H9 (cell line): ENCODE measurements at regions not wholly inside any gene's neighbourhood (a gene's known extent, or its start where the extent isn't known, plus 50 kb on each side); places are given as distances from the start of the nearest gene placed in this dataset.

ENCODE experiments used
- DNase-seq: peaks from one replicate; pipeline ENCODE4 v3.0.0-alpha.2; 2017
- H2AFZ ChIP-seq: one replicate; pipeline ENCODE4 v1.6.1; 2013; ENCODE audit warnings: mild to moderate bottlenecking, low read length, control low read depth, moderate library complexity
- H2AK5ac ChIP-seq: 2 replicates; pipeline ENCODE4 v1.6.1; 2013; ENCODE audit warnings: low read length, control low read depth, mixed read lengths; ENCODE audit not compliant: insufficient read length
- H2BK120ac ChIP-seq: one replicate; pipeline ENCODE4 v1.6.1; 2013; ENCODE audit warnings: low read depth, mild to moderate bottlenecking, low read length, control low read depth, inconsistent platforms; ENCODE audit not compliant: poor library complexity, severe bottlenecking
- H2BK12ac ChIP-seq: 2 replicates; pipeline ENCODE4 v1.6.1; 2013; ENCODE audit warnings: low read length, control low read depth, mixed read lengths, low read depth; ENCODE audit not compliant: insufficient read length
- H2BK15ac ChIP-seq: 2 replicates; pipeline ENCODE4 v1.6.1; 2013; ENCODE audit warnings: low read depth, low read length, control low read depth
- H2BK20ac ChIP-seq: one replicate; pipeline ENCODE4 v1.6.1; 2013; ENCODE audit warnings: low read depth, mild to moderate bottlenecking, low read length, control low read depth, inconsistent platforms; ENCODE audit not compliant: poor library complexity, severe bottlenecking
- H2BK5ac ChIP-seq: 2 replicates; pipeline ENCODE4 v1.6.1; 2013; ENCODE audit warnings: low read length, control low read depth, mixed read lengths; ENCODE audit not compliant: insufficient read length
- H3K14ac ChIP-seq: 2 replicates; pipeline ENCODE4 v1.6.1; 2013; ENCODE audit warnings: low read length, control low read depth; ENCODE audit not compliant: insufficient read depth
- H3K18ac ChIP-seq: 2 replicates; pipeline ENCODE4 v1.6.1; 2013; ENCODE audit warnings: low read depth, mild to moderate bottlenecking, mixed read lengths, low read length, control low read depth; ENCODE audit not compliant: insufficient read length
- H3K23ac ChIP-seq: 2 replicates; pipeline ENCODE4 v1.6.1; 2013; ENCODE audit warnings: low read length, control low read depth, mixed read lengths, low read depth; ENCODE audit not compliant: insufficient read length
- H3K23me2 ChIP-seq: 2 replicates; pipeline ENCODE4 v1.6.1; 2013; ENCODE audit warnings: low read depth, mild to moderate bottlenecking, mixed read lengths, low read length, control low read depth; ENCODE audit not compliant: insufficient read length, poor library complexity, severe bottlenecking
- H3K27ac ChIP-seq: 2 replicates; pipeline ENCODE4 v1.5.1; 2013; ENCODE audit warnings: low read length, control low read depth, mixed read lengths, low read depth; ENCODE audit not compliant: insufficient read length
- H3K27me3 ChIP-seq: 2 replicates; pipeline ENCODE4 v1.6.1; 2013; ENCODE audit warnings: low read length, control low read depth, inconsistent platforms; ENCODE audit not compliant: insufficient read depth
- H3K4ac ChIP-seq: 2 replicates; pipeline ENCODE4 v1.6.1; 2013; ENCODE audit warnings: low read depth, mild to moderate bottlenecking, control low read depth, inconsistent platforms, low read length, moderate library complexity
- H3K4me1 ChIP-seq: 2 replicates; pipeline ENCODE4 v1.6.1; 2013; ENCODE audit warnings: low read length, control low read depth, inconsistent platforms; ENCODE audit not compliant: insufficient read depth
- H3K4me2 ChIP-seq: 2 replicates; pipeline ENCODE4 v1.6.1; 2013; ENCODE audit warnings: low read length, control low read depth, mixed read lengths; ENCODE audit not compliant: insufficient read length, insufficient read depth
- H3K56ac ChIP-seq: 2 replicates; pipeline ENCODE4 v1.6.1; 2013; ENCODE audit warnings: low read depth, mild to moderate bottlenecking, mixed read lengths, low read length, control low read depth; ENCODE audit not compliant: insufficient read length
- H3K79me1 ChIP-seq: 2 replicates; pipeline ENCODE4 v1.6.1; 2013; ENCODE audit warnings: low read depth, mild to moderate bottlenecking, moderate library complexity, low read length, control low read depth, inconsistent platforms; ENCODE audit not compliant: insufficient read depth, poor library complexity, severe bottlenecking
- H3K79me2 ChIP-seq: 2 replicates; pipeline ENCODE4 v1.6.1; 2013; ENCODE audit warnings: low read length, control low read depth, inconsistent platforms; ENCODE audit not compliant: insufficient read depth
- H3K9ac ChIP-seq: 2 replicates; pipeline ENCODE4 v1.6.1; 2013; ENCODE audit warnings: low read length, control low read depth, mixed read lengths; ENCODE audit not compliant: insufficient read length; ENCODE audit errors: extremely low read depth
- H3K9me3 ChIP-seq: one replicate; pipeline ENCODE4 v1.6.1; 2013; ENCODE audit warnings: low read depth, low read length, inconsistent platforms; ENCODE audit not compliant: control insufficient read depth
- H3T11ph ChIP-seq: one replicate; pipeline ENCODE4 v1.6.1; 2013; ENCODE audit warnings: mild to moderate bottlenecking, low read length, control low read depth, inconsistent platforms
- H4K20me1 ChIP-seq: one replicate; pipeline ENCODE4 v1.6.1; 2013; ENCODE audit not compliant: control insufficient read depth, insufficient read length, insufficient read depth
- H4K5ac ChIP-seq: 2 replicates; pipeline ENCODE4 v1.6.1; 2013; ENCODE audit warnings: low read depth, mild to moderate bottlenecking, mixed read lengths, low read length, control low read depth; ENCODE audit not compliant: insufficient read length
- H4K8ac ChIP-seq: replicated peaks from 2 replicates; pipeline ENCODE4 v1.6.1; 2013; ENCODE audit warnings: low read length, control low read depth, mixed read lengths, low read depth; ENCODE audit not compliant: insufficient read length
- H4K91ac ChIP-seq: 2 replicates; pipeline ENCODE4 v1.6.1; 2013; ENCODE audit warnings: low read depth, mild to moderate bottlenecking, moderate library complexity, mixed read lengths, low read length, control low read depth; ENCODE audit not compliant: insufficient read length
- H3K27ac Mint-ChIP-seq, 3 experiments: 2 replicates in 2 of 3; 3 replicates in 1 of 3; pipeline ENCODE4 v1.8.0; 2020 to 2021; ENCODE audit warnings: mixed read lengths in 3 of 3, mild to moderate bottlenecking in 1 of 3, moderate library complexity in 1 of 3
- H3K27me3 Mint-ChIP-seq: 2 replicates; pipeline ENCODE4 v1.8.0; 2021; ENCODE audit warnings: low read depth, mild to moderate bottlenecking, moderate library complexity, mixed read lengths
- H3K36me3 Mint-ChIP-seq, 3 experiments: 2 replicates in 2 of 3; 3 replicates in 1 of 3; pipeline ENCODE4 v1.8.0; 2020 to 2021; ENCODE audit warnings: low read depth in 3 of 3, mixed read lengths in 3 of 3; ENCODE audit not compliant: insufficient read depth in 1 of 3
- H3K4me1 Mint-ChIP-seq, 2 experiments: 2 replicates each; pipeline ENCODE4 v1.8.0; 2020; ENCODE audit warnings: mixed read lengths in 2 of 2
- H3K4me3 Mint-ChIP-seq, 2 experiments: 2 replicates in 1 of 2; 3 replicates in 1 of 2; pipeline ENCODE4 v1.8.0; 2020 to 2021; ENCODE audit warnings: mild to moderate bottlenecking in 2 of 2, mixed read lengths in 2 of 2, moderate library complexity in 1 of 2
- H3K9me3 Mint-ChIP-seq, 2 experiments: 2 replicates in 1 of 2; 3 replicates in 1 of 2; pipeline ENCODE4 v1.8.0; 2020; ENCODE audit warnings: mild to moderate bottlenecking in 2 of 2, mixed read lengths in 2 of 2, moderate library complexity in 1 of 2
- CTCF ChIP-seq: fragments of 200-600 bp; sonication (generic); conservative IDR thresholded peaks from 3 replicates; pipeline ENCODE4 v1.8.0; 2021; ENCODE audit warnings: antibody characterized with exemption, mild to moderate bottlenecking
- WGBS: extraction: QIAGEN DNeasy Blood & Tissue Kit; methylation state at CpG from one replicate; pipeline ENCODE4 v1.1.7; 2013; ENCODE audit warnings: missing lambda C conversion rate, low lambda C conversion rate, mixed read lengths; ENCODE audit not compliant: insufficient read length; ENCODE audit errors: extremely low coverage; 5-methylcytosine and 5-hydroxymethylcytosine counted together

GRCh38 chr12:65715961-65716360 is 108.3 kb upstream of the HMGA2 start:
- no peak for DNase-seq

More at GRCh38 chr12:65715961-65716360, 108.3 kb upstream of the HMGA2 start:
- H3K4me1 Mint-ChIP-seq: peaks cover 3 to 8% of the 10 kb centered on the region in 2 experiments
- no peak overlapping the region for H2BK15ac ChIP-seq
- H4K20me1 ChIP-seq: no peaks in the 10 kb centered on the region
- H2AK5ac ChIP-seq: no peak overlapping the region
- no peak overlapping the region for H3K9ac ChIP-seq
- no peak overlapping the region for H2AFZ ChIP-seq
- H3T11ph ChIP-seq: no peak overlapping the region
- H3K4me1 ChIP-seq: no peaks in the 10 kb centered on the region
- no peaks in the 10 kb centered on the region for H3K79me2 ChIP-seq
- no peaks in the 10 kb centered on the region; the same call in 1 of the 2 replicates for H3K27me3 Mint-ChIP-seq
- H3K9me3 ChIP-seq: no peaks in the 10 kb centered on the region
- H3K56ac ChIP-seq: no peak overlapping the region
- no peak overlapping the region for H3K4me2 ChIP-seq
- no peaks in the 10 kb centered on the region for H3K79me1 ChIP-seq
- no peak overlapping the region for H3K23ac ChIP-seq
- no peak overlapping the region for H4K91ac ChIP-seq
- H2BK5ac ChIP-seq: no peak overlapping the region
- H3K23me2 ChIP-seq: no peaks in the 10 kb centered on the region
- no peak overlapping the region for H2BK120ac ChIP-seq
- no peaks in the 10 kb centered on the region; a peak in 1 of 5 replicates for H3K9me3 Mint-ChIP-seq
- no peaks in the 10 kb centered on the region for H3K27me3 ChIP-seq
- no peak overlapping the region for H3K4ac ChIP-seq
- no peak overlapping the region for H3K4me3 Mint-ChIP-seq
- no peak overlapping the region for H4K8ac ChIP-seq
- H3K27ac Mint-ChIP-seq: no peak overlapping the region
- no peak overlapping the region for H3K14ac ChIP-seq
- WGBS: no CpG with 5 or more reads among the region's 5 CpGs
- no peak for TF ChIP-seq CTCF
- H4K5ac ChIP-seq: no peak overlapping the region
- no peak overlapping the region for H3K27ac ChIP-seq
- no peak overlapping the region for H2BK20ac ChIP-seq
- no peaks in the 10 kb centered on the region for H3K36me3 Mint-ChIP-seq
- no peak overlapping the region for H2BK12ac ChIP-seq
- H3K18ac ChIP-seq: no peak overlapping the region
